ENCODE measurements at regions not wholly inside any gene's neighbourhood (a gene's known extent, or its start where the extent isn't known, plus 50 kb on each side); places are given as distances from the start of the nearest gene placed in this dataset.

DNA sequence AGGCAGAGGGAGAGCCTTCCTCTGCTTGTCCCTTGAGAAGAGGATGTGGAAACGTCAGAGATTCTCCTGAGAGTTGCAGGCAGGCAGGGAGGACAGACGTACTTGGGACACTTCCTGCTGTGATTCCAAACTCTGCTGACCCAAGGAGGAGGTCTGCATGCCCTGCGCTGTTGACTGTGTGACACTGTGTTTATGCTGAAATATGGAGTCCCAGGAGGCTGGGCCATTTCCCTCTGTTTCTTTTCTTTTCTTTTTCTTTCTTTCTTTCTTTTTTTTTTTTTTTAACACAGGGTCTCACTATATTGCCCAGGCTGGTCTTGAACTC, 63.5 kb upstream of the BHLHE23 start:
- Histone ChIP-seq H3K36me3 (no peaks in the 10 kb centered on the region), H3K4me3 (no peak overlapping the region), H3K9me3 (no peaks in the 10 kb centered on the region), H3K27ac (no peak overlapping the region), H3K4me1 (peaks cover 0 to 14% of the 10 kb centered on the region in 2 donors), H3K27me3 (peaks cover 4 to 25% of the 10 kb centered on the region in 2 donors)
- TF ChIP-seq, protein P1, sequence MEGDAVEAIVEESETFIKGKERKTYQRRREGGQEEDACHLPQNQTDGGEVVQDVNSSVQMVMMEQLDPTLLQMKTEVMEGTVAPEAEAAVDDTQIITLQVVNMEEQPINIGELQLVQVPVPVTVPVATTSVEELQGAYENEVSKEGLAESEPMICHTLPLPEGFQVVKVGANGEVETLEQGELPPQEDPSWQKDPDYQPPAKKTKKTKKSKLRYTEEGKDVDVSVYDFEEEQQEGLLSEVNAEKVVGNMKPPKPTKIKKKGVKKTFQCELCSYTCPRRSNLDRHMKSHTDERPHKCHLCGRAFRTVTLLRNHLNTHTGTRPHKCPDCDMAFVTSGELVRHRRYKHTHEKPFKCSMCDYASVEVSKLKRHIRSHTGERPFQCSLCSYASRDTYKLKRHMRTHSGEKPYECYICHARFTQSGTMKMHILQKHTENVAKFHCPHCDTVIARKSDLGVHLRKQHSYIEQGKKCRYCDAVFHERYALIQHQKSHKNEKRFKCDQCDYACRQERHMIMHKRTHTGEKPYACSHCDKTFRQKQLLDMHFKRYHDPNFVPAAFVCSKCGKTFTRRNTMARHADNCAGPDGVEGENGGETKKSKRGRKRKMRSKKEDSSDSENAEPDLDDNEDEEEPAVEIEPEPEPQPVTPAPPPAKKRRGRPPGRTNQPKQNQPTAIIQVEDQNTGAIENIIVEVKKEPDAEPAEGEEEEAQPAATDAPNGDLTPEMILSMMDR (IDR thresholded peaks at IDR 0.05) = no peak
- DNase-seq (ENCODE audit: low spot score) = no peak

DNA sequence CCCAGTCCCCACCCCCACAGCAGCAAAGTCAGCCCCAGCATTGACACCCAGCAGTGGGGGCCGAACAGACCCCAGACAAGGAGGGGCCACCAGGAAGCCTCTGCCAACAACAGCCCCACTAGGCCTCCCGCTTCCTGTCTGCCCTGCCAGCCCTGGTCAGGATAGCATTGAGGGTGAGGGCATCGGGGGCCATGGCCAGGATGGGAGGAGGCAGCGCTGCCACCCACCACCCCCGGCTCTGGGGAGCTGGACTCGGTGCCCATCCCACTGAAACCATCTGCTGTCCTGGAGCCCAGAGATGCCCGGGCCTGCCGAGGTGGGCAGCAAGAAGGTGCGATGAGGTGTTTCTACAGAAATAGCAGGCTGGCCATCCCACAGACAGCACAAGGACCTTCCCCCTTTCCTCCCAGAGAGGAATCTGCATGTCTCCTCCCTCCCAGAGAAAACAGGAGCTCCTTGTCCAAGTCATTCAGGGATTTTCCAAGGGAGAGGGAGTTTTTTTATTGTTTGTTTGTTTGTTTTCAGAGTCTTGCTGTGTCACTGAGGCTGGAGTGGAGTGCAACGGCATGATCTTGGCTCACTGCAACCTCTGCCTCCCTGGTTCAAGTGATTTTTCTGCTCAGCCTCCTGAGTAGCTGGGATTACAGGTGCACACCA, 62.1 kb upstream of the BHLHE23 start:
- Histone ChIP-seq H3K36me3 (no peaks in the 10 kb centered on the region), H3K9me3 (no peaks in the 10 kb centered on the region), H3K4me3 (no peak overlapping the region), H3K27me3 (peaks cover 4 to 28% of the 10 kb centered on the region in 2 donors), H3K27ac (no peak overlapping the region), H3K4me1 (peaks cover 0 to 14% of the 10 kb centered on the region in 2 donors)
- TF ChIP-seq, protein P1 (IDR thresholded peaks at IDR 0.05) = no peak
- DNase-seq (ENCODE audit: low spot score) = no peak

DNA sequence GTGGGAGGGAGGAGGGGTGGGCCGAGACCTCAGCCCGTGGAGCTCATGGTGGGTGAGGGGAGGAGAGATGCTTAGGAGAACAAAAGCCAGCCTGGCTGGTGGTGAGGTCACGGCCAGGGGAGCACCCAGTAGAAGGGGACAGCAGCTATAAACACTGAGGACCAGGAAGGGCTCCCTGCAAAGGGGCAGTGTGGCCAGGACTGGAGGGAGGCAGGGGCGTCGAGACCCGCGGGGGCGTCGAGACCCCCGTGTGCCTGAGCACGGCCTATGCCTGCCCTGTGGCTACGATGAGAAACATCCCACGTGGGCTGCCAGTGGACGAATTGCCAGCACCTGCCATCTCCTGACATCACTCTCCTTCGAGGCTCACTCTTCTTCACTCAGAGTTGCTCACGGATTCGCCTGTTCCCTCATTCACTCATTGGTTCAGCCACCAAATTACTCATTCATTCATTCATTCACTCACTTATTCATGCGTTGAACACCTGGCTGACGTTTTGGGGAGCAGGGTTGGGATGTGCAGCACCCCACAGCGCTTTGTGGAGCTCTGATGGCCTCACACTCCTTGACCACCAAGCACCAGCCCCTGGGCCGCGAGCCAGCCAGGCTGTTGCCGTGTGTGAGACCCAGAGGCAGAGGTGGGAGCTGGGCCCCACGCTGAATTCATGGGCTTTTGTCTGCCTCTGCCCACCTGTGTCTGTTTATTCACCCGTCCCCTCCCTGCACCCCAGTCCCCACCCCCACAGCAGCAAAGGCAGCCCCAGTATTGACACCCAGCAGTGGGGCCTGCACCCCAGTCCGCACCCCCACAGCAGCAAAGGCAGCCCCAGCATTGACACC, 61.2 kb upstream of the BHLHE23 start:
- H3K4me1 ChIP-seq = peaks cover 0 to 14% of the 10 kb centered on the region in 2 donors
- no peak overlapping the region for H3K27ac ChIP-seq
- H3K36me3 ChIP-seq = no peaks in the 10 kb centered on the region
- peaks cover 4 to 19% of the 10 kb centered on the region in 2 donors for H3K27me3 ChIP-seq
- TF ChIP-seq, protein P1 (IDR thresholded peaks at IDR 0.05) = no peak
- no peaks in the 10 kb centered on the region for H3K9me3 ChIP-seq
- no peak for DNase-seq (ENCODE audit: low spot score)
- no peak overlapping the region for H3K4me3 ChIP-seq

GRCh38 chr20:63067266-63067635, 60.5 kb upstream of the BHLHE23 start:
- no peak for DNase-seq (ENCODE audit: low spot score)
- no peak overlapping the region for H3K4me3 ChIP-seq
- no peaks in the 10 kb centered on the region for H3K36me3 ChIP-seq
- no peak overlapping the region for H3K27ac ChIP-seq
- TF ChIP-seq, protein P1 (IDR thresholded peaks at IDR 0.05) = no peak
- no peaks in the 10 kb centered on the region for H3K9me3 ChIP-seq
- peaks cover under 1 to 16% of the 10 kb centered on the region in 2 donors for H3K27me3 ChIP-seq
- H3K4me1 ChIP-seq = peaks cover 0 to 14% of the 10 kb centered on the region in 2 donors

GRCh38 chr20:63066506-63067265, 59.9 kb upstream of the BHLHE23 start:
- peaks cover 0 to 11% of the 10 kb centered on the region in 2 donors for H3K27me3 ChIP-seq
- no peak for DNase-seq (ENCODE audit: low spot score)
- peaks cover 0 to 14% of the 10 kb centered on the region in 2 donors for H3K4me1 ChIP-seq

More at GRCh38 chr20:63066506-63067265, 59.9 kb upstream of the BHLHE23 start:
- Histone ChIP-seq H3K9me3 (no peaks in the 10 kb centered on the region), H3K36me3 (no peaks in the 10 kb centered on the region), H3K27ac (no peak overlapping the region), H3K4me3 (no peak overlapping the region)
- TF ChIP-seq, protein P1 (IDR thresholded peaks at IDR 0.05) = no peak
